ENCODE measurements at regions not wholly inside any gene's neighbourhood (a gene's known extent, or its start where the extent isn't known, plus 50 kb on each side); places are given as distances from the start of the nearest gene placed in this dataset.

DNA sequence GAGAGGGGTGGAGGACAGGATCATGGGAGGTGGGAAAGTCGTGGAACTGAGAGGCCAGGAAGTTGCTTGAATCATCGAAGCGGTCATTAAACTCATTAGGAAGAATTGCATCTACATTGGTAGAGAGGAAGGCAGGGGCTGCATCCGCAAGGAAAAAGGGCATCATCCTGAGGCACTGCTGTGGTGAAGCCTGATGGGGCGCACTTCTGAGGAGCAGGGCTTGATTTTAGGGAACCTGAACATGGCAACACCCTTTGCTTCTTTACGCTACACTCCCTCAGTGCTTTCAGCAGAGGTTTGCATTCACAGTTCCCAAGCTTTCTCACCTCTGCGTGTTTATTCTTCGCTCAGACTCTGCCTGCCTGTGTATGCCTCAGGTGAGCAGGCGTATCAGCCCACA, 352.0 kb upstream of the RAB6C start:
- H3K27me3 ChIP-seq (ENCODE audit: low read depth): peaks cover 6% of the 10 kb centered on the region
- intact Hi-C loops (cut with micrococcal nuclease): no loop called here
- H3K9me3 ChIP-seq (replicated peaks): peaks cover 15% of the 10 kb centered on the region
- no peak overlapping the region for H3K27ac ChIP-seq (replicated peaks)
- TF ChIP-seq, protein P1, sequence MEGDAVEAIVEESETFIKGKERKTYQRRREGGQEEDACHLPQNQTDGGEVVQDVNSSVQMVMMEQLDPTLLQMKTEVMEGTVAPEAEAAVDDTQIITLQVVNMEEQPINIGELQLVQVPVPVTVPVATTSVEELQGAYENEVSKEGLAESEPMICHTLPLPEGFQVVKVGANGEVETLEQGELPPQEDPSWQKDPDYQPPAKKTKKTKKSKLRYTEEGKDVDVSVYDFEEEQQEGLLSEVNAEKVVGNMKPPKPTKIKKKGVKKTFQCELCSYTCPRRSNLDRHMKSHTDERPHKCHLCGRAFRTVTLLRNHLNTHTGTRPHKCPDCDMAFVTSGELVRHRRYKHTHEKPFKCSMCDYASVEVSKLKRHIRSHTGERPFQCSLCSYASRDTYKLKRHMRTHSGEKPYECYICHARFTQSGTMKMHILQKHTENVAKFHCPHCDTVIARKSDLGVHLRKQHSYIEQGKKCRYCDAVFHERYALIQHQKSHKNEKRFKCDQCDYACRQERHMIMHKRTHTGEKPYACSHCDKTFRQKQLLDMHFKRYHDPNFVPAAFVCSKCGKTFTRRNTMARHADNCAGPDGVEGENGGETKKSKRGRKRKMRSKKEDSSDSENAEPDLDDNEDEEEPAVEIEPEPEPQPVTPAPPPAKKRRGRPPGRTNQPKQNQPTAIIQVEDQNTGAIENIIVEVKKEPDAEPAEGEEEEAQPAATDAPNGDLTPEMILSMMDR (IDR thresholded peaks at IDR 0.05; ENCODE audit: borderline replicate concordance): no peak
- DNase-seq: no peak
- H3K4me1 ChIP-seq: no peaks in the 10 kb centered on the region
- H3K36me3 ChIP-seq: no peaks in the 10 kb centered on the region
- no peak overlapping the region for H3K4me3 ChIP-seq

DNA sequence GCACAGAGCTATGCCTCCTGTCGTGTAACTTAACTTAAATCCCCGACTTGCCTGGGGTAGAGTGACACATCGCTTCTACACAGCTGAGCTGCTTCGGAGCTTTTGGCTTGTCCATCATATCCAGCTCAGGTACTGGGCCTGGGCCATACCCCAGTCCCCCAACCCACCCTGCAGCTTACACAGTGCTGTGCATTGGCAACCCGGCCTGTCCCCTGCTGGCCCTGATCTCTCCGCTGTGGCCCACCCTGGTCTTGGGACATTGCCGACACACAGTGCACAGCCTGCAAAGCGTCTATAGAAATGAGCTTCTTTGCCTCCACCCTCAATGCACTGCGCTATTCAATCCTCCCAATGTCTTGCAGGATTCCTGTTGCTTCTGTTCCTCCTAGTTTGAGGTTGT, 342.8 kb upstream of the RAB6C start:
- no peaks in the 10 kb centered on the region for H3K9me3 ChIP-seq (replicated peaks)
- H3K4me1 ChIP-seq: no peaks in the 10 kb centered on the region
- intact Hi-C loops (cut with micrococcal nuclease): no loop called here
- H3K4me3 ChIP-seq: no peak overlapping the region
- no peaks in the 10 kb centered on the region for H3K36me3 ChIP-seq
- DNase-seq: no peak
- TF ChIP-seq, protein P1 (IDR thresholded peaks at IDR 0.05; ENCODE audit: borderline replicate concordance): no peak
- no peak overlapping the region for H3K27ac ChIP-seq (replicated peaks)
- peaks cover 4% of the 10 kb centered on the region for H3K27me3 ChIP-seq (ENCODE audit: low read depth)

DNA sequence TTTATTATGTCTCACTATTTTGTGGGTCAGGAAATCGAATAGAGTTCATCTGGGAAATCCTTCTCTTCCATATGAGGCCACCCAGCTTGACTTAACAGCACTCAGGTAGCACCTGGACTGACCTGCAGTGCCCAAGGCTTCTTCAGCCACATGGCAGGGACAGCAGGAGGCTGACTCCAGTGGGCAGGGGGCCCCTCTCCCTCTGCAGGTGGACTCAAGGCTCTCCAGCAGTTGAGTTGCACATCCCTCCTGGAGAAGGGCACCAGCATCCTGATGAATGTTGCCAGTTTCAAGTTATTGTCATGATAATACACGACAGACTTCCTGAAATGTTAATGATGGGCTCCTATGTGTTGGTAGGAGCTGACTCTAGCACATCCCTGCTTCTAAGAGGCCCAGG, 338.1 kb upstream of the RAB6C start:
- DNase-seq: no peak

DNA sequence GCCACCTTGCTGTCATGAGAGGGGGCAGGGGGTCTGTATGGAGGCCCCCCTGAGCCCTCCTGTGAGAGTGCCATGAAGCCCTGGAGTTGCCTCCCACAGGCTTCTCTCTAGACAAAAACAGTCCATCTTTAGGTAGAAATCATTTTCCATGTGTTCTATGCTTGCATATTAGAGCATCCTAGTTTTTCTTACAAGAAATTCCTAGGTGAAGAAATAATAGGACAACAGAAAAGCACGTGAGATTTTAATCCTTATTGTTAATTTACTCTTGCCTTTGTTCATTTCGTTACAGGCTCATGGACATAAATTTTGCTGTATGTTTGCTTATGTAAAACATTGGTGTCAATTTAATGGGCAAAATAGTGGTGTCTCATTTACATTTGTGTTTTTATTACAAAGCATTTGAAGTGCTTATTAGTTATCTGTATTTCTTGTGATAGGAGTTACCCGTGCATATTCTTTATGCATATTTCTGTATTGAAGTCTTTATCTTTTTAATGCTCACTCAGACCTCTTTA, 336.9 kb upstream of the RAB6C start:
- no peak overlapping the region for H3K27ac ChIP-seq (replicated peaks)
- TF ChIP-seq, protein P1 (IDR thresholded peaks at IDR 0.05; ENCODE audit: borderline replicate concordance): no peak
- DNase-seq: no peak
- no peaks in the 10 kb centered on the region for H3K9me3 ChIP-seq (replicated peaks)
- no peaks in the 10 kb centered on the region for H3K4me1 ChIP-seq
- peaks cover 4% of the 10 kb centered on the region for H3K27me3 ChIP-seq (ENCODE audit: low read depth)
- no peaks in the 10 kb centered on the region for H3K36me3 ChIP-seq
- no peak overlapping the region for H3K4me3 ChIP-seq
- intact Hi-C loops (cut with micrococcal nuclease): no loop called here

More for the DNA sequence above, 338.1 kb upstream of the RAB6C start:
- TF ChIP-seq, protein P1 (IDR thresholded peaks at IDR 0.05; ENCODE audit: borderline replicate concordance): no peak
- intact Hi-C loops (cut with micrococcal nuclease): no loop called here
- no peaks in the 10 kb centered on the region for H3K36me3 ChIP-seq
- H3K4me1 ChIP-seq: no peaks in the 10 kb centered on the region
- no peak overlapping the region for H3K27ac ChIP-seq (replicated peaks)
- no peaks in the 10 kb centered on the region for H3K9me3 ChIP-seq (replicated peaks)
- no peak overlapping the region for H3K4me3 ChIP-seq
- peaks cover 4% of the 10 kb centered on the region for H3K27me3 ChIP-seq (ENCODE audit: low read depth)

DNA sequence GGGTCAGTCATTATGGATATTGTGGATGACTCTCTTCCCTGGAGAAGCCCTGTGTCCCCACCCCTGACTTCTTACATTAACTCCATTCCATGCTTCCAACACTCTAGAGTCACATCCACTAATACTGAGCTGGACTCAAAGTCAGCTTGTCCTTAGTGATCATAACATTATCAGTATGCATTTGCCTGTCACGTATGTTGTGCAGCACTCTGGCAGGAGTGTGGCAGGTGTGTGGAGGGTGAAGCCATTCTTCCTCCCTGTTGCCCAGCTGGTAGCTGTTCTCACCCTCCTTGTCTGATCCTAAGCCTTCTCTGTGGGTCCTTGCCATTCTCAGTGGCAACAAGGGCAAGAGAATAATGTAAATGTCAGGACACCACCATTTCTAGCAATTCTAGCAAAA, 334.1 kb upstream of the RAB6C start:
- Histone ChIP-seq H3K4me3 (no peak overlapping the region), H3K27ac (replicated peaks) (no peak overlapping the region), H3K27me3 (ENCODE audit: low read depth) (peaks cover 16% of the 10 kb centered on the region), H3K9me3 (replicated peaks) (no peaks in the 10 kb centered on the region), H3K36me3 (no peaks in the 10 kb centered on the region), H3K4me1 (no peaks in the 10 kb centered on the region)
- DNase-seq: no peak
- intact Hi-C loops (cut with micrococcal nuclease): no loop called here
- TF ChIP-seq, protein P1 (IDR thresholded peaks at IDR 0.05; ENCODE audit: borderline replicate concordance): no peak

Data from left ventricle myocardium inferior (tissue), 1 donor.